ENCODE measurements at regions not wholly inside any gene's neighbourhood (a gene's known extent, or its start where the extent isn't known, plus 50 kb on each side); places are given as distances from the start of the nearest gene placed in this dataset.

GRCh38 chr13:81609335-81609734 lies 1268.4 kb upstream of the SPRY2 start:
- Histone ChIP-seq H3K4me1 (ENCODE audit: control insufficient read depth, insufficient read depth, low read length) (no peaks in the 10 kb centered on the region), H3K27ac (ENCODE audit: extremely low read depth, low read depth, low read length) (no peak overlapping the region), H3K9me3 (ENCODE audit: control insufficient read depth, insufficient read depth, low read depth, low read length) (no peaks in the 10 kb centered on the region), H3K36me3 (ENCODE audit: control insufficient read depth in 2 of 2, insufficient read depth in 1 of 2, low read length in 2 of 2) (no peaks in the 10 kb centered on the region), H3K4me3 (ENCODE audit: low read depth, low read length) (no peak overlapping the region)
- no peak for TF ChIP-seq ZNF626 (tag by site-specific recombination; IDR thresholded peaks at IDR 0.05)
- TF ChIP-seq ZNF394 (tag by site-specific recombination; IDR thresholded peaks at IDR 0.05; ENCODE audit: borderline replicate concordance) = no peak
- TF ChIP-seq ZNF223 (tag by site-specific recombination; IDR thresholded peaks at IDR 0.05) = no peak
- TF ChIP-seq PRDM4 (tag by site-specific recombination; IDR thresholded peaks at IDR 0.05) = no peak
- TF ChIP-seq PATZ1 (tag by site-specific recombination; IDR thresholded peaks at IDR 0.05) = no peak
- TF ChIP-seq ZBTB49 (tag by site-specific recombination; IDR thresholded peaks at IDR 0.05; ENCODE audit: low read depth) = no peak
- TF ChIP-seq ZNF785 (tag by site-specific recombination; IDR thresholded peaks at IDR 0.05) = no peak
- no peak for TF ChIP-seq ZNF596 (tag by site-specific recombination; IDR thresholded peaks at IDR 0.05)
- TF ChIP-seq ZNF449 (tag by site-specific recombination; IDR thresholded peaks at IDR 0.05) = no peak
- no peak for TF ChIP-seq ZNF19 (tag by site-specific recombination; IDR thresholded peaks at IDR 0.05; ENCODE audit: low read depth)
- TF ChIP-seq OSR2 (tag by site-specific recombination; IDR thresholded peaks at IDR 0.05) = no peak
- TF ChIP-seq ZNF571 (tag by site-specific recombination; IDR thresholded peaks at IDR 0.05) = no peak
- no peak for TF ChIP-seq SCRT1 (tag by site-specific recombination; IDR thresholded peaks at IDR 0.05; ENCODE audit: borderline replicate concordance)
- TF ChIP-seq ZNF701 (tag by site-specific recombination; IDR thresholded peaks at IDR 0.05) = no peak
- no peak for TF ChIP-seq ZFP41 (tag by site-specific recombination; IDR thresholded peaks at IDR 0.05; ENCODE audit: borderline replicate concordance)
- no peak for TF ChIP-seq ZNF548 (tag by site-specific recombination; IDR thresholded peaks at IDR 0.05)
- POLR2A ChIA-PET = no interaction called here
- CTCF ChIA-PET = no interaction called here

- Histone ChIP-seq H3K27ac (ENCODE audit: extremely low read depth, low read depth, low read length) (no peak overlapping the region), H3K9me3 (ENCODE audit: control insufficient read depth, insufficient read depth, low read depth, low read length) (no peaks in the 10 kb centered on the region), H3K4me3 (ENCODE audit: low read depth, low read length) (no peak overlapping the region), H3K4me1 (ENCODE audit: control insufficient read depth, insufficient read depth, low read length) (no peaks in the 10 kb centered on the region), H3K36me3 (ENCODE audit: control insufficient read depth in 2 of 2, insufficient read depth in 1 of 2, low read length in 2 of 2) (no peaks in the 10 kb centered on the region)
- no peak for TF ChIP-seq ZIC2 (tag by site-specific recombination; IDR thresholded peaks at IDR 0.05)
- no peak for TF ChIP-seq PRDM1 (tag by site-specific recombination; IDR thresholded peaks at IDR 0.05)
- no peak for TF ChIP-seq KLF16 (tag by site-specific recombination; IDR thresholded peaks at IDR 0.05)
- TF ChIP-seq ZBTB48 (tag by site-specific recombination; IDR thresholded peaks at IDR 0.05) = no peak
- no peak for TF ChIP-seq SP7 (tag by site-specific recombination; IDR thresholded peaks at IDR 0.05)
- ChIA-PET CTCF (interaction anchor here (0.6 kb wide), 1 partner anchor 233 kb away, joined by 5 read pairs; no protein-coding TSS in a partner anchor), POLR2A (no interaction called here)
These were observed 1265.1 kb upstream of the SPRY2 start for GRCh38 chr13:81606074-81606473.
